Esophagus squamous epithelium (tissue), 4 donors: ENCODE measurements at regions not wholly inside any gene's neighbourhood (a gene's known extent, or its start where the extent isn't known, plus 50 kb on each side); places are given as distances from the start of the nearest gene placed in this dataset.
"Not testable (repeated sequence)": the region's sequence is repeated elsewhere in the genome, so short reads cannot be mapped to it uniquely, and the experiment has no call there.

Experiments used
- CTCF ChIP-seq, 6 experiments: fragments of 450-650 bp in 4 of 6; fragments of 200-600 bp in 2 of 6; sonication (generic) in 2 of 6; IDR thresholded peaks; one replicate each; pipeline ENCODE4 v1.5.1; 2016 to 2019; ENCODE audit warnings: antibody characterized with exemption in 6 of 6, mild to moderate bottlenecking in 4 of 6, moderate library complexity in 4 of 6
- POLR2A ChIP-seq, 4 donors: fragments of 450-650 bp; IDR thresholded peaks; one replicate each; pipeline ENCODE4 v1.6.1; 2017; ENCODE audit warnings: antibody characterized with exemption in 4 of 4, mild to moderate bottlenecking in 4 of 4, moderate library complexity in 3 of 4

- not testable (repeated sequence) for TF ChIP-seq CTCF, POLR2A (IDR thresholded peaks at IDR 0.05)
Measured at GRCh38 chrX:9299681-9300080, 165.2 kb upstream of the TBL1X start.
